ENCODE measurements at regions not wholly inside any gene's neighbourhood (a gene's known extent, or its start where the extent isn't known, plus 50 kb on each side); places are given as distances from the start of the nearest gene placed in this dataset.

DNA sequence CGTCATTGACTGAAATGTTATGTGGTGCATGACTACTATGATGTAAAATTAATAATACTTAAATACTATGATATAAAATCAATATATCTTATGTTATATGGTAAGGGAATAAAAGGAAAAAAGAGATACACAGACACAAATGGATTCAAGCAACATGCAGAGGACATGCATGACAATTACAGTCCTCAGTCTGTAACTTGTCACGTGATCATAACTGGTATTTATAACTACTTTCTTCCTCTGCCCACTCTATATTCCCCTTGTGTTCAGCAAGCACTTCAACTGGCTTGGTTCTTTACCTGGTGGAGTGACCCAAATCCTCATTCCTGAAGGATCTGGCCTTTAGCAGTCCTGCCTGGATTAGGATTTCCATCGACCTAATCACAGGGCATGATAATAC, 104.4 kb upstream of the FAM180A start:
- TF ChIP-seq, protein P1, sequence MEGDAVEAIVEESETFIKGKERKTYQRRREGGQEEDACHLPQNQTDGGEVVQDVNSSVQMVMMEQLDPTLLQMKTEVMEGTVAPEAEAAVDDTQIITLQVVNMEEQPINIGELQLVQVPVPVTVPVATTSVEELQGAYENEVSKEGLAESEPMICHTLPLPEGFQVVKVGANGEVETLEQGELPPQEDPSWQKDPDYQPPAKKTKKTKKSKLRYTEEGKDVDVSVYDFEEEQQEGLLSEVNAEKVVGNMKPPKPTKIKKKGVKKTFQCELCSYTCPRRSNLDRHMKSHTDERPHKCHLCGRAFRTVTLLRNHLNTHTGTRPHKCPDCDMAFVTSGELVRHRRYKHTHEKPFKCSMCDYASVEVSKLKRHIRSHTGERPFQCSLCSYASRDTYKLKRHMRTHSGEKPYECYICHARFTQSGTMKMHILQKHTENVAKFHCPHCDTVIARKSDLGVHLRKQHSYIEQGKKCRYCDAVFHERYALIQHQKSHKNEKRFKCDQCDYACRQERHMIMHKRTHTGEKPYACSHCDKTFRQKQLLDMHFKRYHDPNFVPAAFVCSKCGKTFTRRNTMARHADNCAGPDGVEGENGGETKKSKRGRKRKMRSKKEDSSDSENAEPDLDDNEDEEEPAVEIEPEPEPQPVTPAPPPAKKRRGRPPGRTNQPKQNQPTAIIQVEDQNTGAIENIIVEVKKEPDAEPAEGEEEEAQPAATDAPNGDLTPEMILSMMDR (conservative IDR thresholded peaks at IDR 0.05 in 1 of 2, IDR thresholded peaks at IDR 0.05 in 1 of 2; ENCODE audit: low read depth in 1 of 2, low read length in 2 of 2), result no peak
- TF ChIP-seq EZH2 (IDR thresholded peaks at IDR 0.05; ENCODE audit: low read length, missing control alignments), result no peak

All from fibroblast of lung (primary cell).